ENCODE measurements at regions not wholly inside any gene's neighbourhood (a gene's known extent, or its start where the extent isn't known, plus 50 kb on each side); places are given as distances from the start of the nearest gene placed in this dataset.
A peak's percentile ranks its signal among the peaks of the same experiment; 100 is the strongest.

GRCh38 chr11:28833169-28833568 lies 725.0 kb downstream of the METTL15 start:
- H3K9ac ChIP-seq (ENCODE audit: low read length in 3 of 3): no peak overlapping the region

GRCh38 chr11:28826807-28827206 lies 718.6 kb downstream of the METTL15 start:
- FAIRE-seq (peak; percentile 66), DNase-seq (no peak)
- Histone ChIP-seq H3K9me3 (ENCODE audit: control insufficient read depth in 2 of 3, insufficient read depth in 1 of 3, low read length in 3 of 3) (no peaks in the 10 kb centered on the region), H3K4me3 (ENCODE audit: low read length in 3 of 3) (no peak overlapping the region), H3K27me3 (ENCODE audit: control insufficient read depth, insufficient read depth, low read length) (no peaks in the 10 kb centered on the region), H3K9ac (ENCODE audit: low read length in 3 of 3) (no peak overlapping the region), H3K36me3 (ENCODE audit: control insufficient read depth in 2 of 3, insufficient read depth in 3 of 3, low read length in 3 of 3) (no peaks in the 10 kb centered on the region), H3K4me1 (ENCODE audit: control insufficient read depth in 2 of 3, insufficient read depth in 2 of 3, low read depth in 1 of 3, low read length in 3 of 3) (no peaks in the 10 kb centered on the region), H3K27ac (ENCODE audit: low read depth in 2 of 2, low read length in 2 of 2) (no peak overlapping the region)
- TF ChIP-seq CTCF (IDR thresholded peaks at IDR 0.05; ENCODE audit: borderline replicate concordance, extremely low read depth, insufficient read depth): no peak
- intact Hi-C loops (cut with DNase I): no loop called here

More at GRCh38 chr11:28833169-28833568, 725.0 kb downstream of the METTL15 start:
- Histone ChIP-seq H3K36me3 (ENCODE audit: control insufficient read depth in 2 of 3, insufficient read depth in 3 of 3, low read length in 3 of 3) (no peaks in the 10 kb centered on the region), H3K4me1 (ENCODE audit: control insufficient read depth in 2 of 3, insufficient read depth in 2 of 3, low read depth in 1 of 3, low read length in 3 of 3) (peaks cover 0 to 5% (median 0%) of the 10 kb centered on the region in 3 donors), H3K27ac (ENCODE audit: low read depth in 2 of 2, low read length in 2 of 2) (no peak overlapping the region), H3K4me3 (ENCODE audit: low read length in 3 of 3) (no peak overlapping the region), H3K9me3 (ENCODE audit: control insufficient read depth in 2 of 3, insufficient read depth in 1 of 3, low read length in 3 of 3) (no peaks in the 10 kb centered on the region), H3K27me3 (ENCODE audit: control insufficient read depth, insufficient read depth, low read length) (no peaks in the 10 kb centered on the region)
- TF ChIP-seq CTCF (IDR thresholded peaks at IDR 0.05; ENCODE audit: borderline replicate concordance, extremely low read depth, insufficient read depth): no peak
- no peak for DNase-seq
- intact Hi-C loops (cut with DNase I): no loop called here
- no peak for FAIRE-seq

- no peak for FAIRE-seq
- intact Hi-C loops (cut with DNase I): no loop called here
- no peaks in the 10 kb centered on the region for H3K9me3 ChIP-seq (ENCODE audit: control insufficient read depth in 2 of 3, insufficient read depth in 1 of 3, low read length in 3 of 3)
- no peak overlapping the region for H3K9ac ChIP-seq (ENCODE audit: low read length in 3 of 3)
- H3K27me3 ChIP-seq (ENCODE audit: control insufficient read depth, insufficient read depth, low read length): no peaks in the 10 kb centered on the region
- H3K4me1 ChIP-seq (ENCODE audit: control insufficient read depth in 2 of 3, insufficient read depth in 2 of 3, low read depth in 1 of 3, low read length in 3 of 3): peaks cover 0 to 3% (median 0%) of the 10 kb centered on the region in 3 donors
- H3K4me3 ChIP-seq (ENCODE audit: low read length in 3 of 3): no peak overlapping the region
- H3K36me3 ChIP-seq (ENCODE audit: control insufficient read depth in 2 of 3, insufficient read depth in 3 of 3, low read length in 3 of 3): no peaks in the 10 kb centered on the region
- no peak for TF ChIP-seq CTCF (IDR thresholded peaks at IDR 0.05; ENCODE audit: borderline replicate concordance, extremely low read depth, insufficient read depth)
- no peak overlapping the region for H3K27ac ChIP-seq (ENCODE audit: low read depth in 2 of 2, low read length in 2 of 2)
- DNase-seq: no peak
Measured at GRCh38 chr11:28822576-28822975, 714.4 kb downstream of the METTL15 start.

All from kidney (tissue), 13 donors.